ENCODE measurements at regions not wholly inside any gene's neighbourhood (a gene's known extent, or its start where the extent isn't known, plus 50 kb on each side); places are given as distances from the start of the nearest gene placed in this dataset.

DNA sequence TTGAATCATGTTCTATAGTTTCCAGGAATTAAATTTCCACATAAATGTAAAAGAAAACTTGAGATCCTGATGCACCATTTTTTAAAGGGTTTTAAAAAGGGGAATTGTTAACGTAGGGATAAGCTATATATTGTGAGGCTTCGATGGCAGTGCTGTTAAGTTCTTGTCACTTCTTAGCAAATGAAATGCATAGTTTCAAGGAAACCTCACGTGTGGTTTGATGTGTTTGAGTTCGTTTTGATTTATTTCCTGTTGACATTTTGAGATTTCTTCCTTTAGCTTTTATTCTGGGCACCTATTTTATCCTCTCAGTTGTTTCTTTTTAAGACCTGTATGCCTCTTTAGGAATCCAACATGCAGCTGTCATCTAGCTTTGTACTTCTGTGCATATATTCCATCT is 301.0 kb downstream of the DOCK8 start:
- TF ChIP-seq, protein P1, sequence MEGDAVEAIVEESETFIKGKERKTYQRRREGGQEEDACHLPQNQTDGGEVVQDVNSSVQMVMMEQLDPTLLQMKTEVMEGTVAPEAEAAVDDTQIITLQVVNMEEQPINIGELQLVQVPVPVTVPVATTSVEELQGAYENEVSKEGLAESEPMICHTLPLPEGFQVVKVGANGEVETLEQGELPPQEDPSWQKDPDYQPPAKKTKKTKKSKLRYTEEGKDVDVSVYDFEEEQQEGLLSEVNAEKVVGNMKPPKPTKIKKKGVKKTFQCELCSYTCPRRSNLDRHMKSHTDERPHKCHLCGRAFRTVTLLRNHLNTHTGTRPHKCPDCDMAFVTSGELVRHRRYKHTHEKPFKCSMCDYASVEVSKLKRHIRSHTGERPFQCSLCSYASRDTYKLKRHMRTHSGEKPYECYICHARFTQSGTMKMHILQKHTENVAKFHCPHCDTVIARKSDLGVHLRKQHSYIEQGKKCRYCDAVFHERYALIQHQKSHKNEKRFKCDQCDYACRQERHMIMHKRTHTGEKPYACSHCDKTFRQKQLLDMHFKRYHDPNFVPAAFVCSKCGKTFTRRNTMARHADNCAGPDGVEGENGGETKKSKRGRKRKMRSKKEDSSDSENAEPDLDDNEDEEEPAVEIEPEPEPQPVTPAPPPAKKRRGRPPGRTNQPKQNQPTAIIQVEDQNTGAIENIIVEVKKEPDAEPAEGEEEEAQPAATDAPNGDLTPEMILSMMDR (IDR thresholded peaks at IDR 0.05; ENCODE audit: insufficient read depth, low read length, poor library complexity, severe bottlenecking), result no peak
- H3K36me3 ChIP-seq (ENCODE audit: control insufficient read depth, insufficient read depth, low read length), result no peaks in the 10 kb centered on the region
- no peak overlapping the region for H3K4me3 ChIP-seq (replicated peaks; ENCODE audit: low read depth, low read length)
- DNase-seq (ENCODE audit: extremely low read depth, insufficient read length), result no peak
- H3K27me3 ChIP-seq (replicated peaks; ENCODE audit: control insufficient read depth, insufficient read depth, low read length), result no peaks in the 10 kb centered on the region; the same call in 1 of the 2 replicates

DNA sequence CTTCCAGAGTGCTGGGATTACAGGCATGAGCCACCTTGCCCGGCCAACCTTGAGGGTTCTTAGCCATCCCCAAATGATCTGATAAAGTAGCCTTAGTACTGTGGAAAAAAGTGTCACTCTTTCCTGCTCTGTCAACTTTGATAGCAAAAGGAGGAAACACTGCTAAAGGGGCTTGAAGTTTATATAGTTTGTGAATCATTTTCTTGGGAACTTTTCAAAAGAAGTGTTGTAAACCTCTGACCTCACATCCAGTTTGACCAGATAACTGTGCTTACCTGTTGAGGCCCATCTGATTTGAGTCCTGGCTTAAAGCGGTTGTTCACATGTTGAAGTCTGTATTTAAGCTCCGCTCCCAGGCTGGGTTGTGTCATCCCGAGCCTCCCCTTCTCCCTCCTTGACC is 303.3 kb downstream of the DOCK8 start:
- H3K27me3 ChIP-seq (replicated peaks; ENCODE audit: control insufficient read depth, insufficient read depth, low read length), result no peaks in the 10 kb centered on the region
- no peaks in the 10 kb centered on the region for H3K36me3 ChIP-seq (ENCODE audit: control insufficient read depth, insufficient read depth, low read length)
- TF ChIP-seq, protein P1 (IDR thresholded peaks at IDR 0.05; ENCODE audit: insufficient read depth, low read length, poor library complexity, severe bottlenecking), result no peak
- H3K4me3 ChIP-seq (replicated peaks; ENCODE audit: low read depth, low read length), result no peak overlapping the region
- no peak for DNase-seq (ENCODE audit: extremely low read depth, insufficient read length)

DNA sequence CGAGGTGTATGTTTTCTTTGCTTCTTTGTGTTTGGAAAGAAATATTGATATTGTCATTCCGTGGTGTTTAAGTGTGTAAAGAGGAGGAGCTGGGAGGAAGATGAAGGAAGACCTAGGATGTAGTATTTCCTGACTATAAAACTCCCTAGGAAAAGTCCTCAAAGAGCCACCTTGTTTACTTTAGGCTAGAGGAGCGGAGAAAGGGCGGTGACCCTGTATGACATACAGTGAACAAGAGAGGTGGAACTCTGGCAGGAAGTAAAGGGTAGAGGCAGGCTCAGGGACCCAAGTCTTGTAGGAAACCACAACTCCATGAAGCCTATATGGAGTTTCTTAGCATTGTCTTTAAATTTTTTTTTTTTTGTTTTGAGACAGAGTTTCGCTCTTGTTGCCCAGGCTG is 303.9 kb downstream of the DOCK8 start:
- TF ChIP-seq, protein P1 (IDR thresholded peaks at IDR 0.05; ENCODE audit: insufficient read depth, low read length, poor library complexity, severe bottlenecking), result no peak
- H3K4me3 ChIP-seq (replicated peaks; ENCODE audit: low read depth, low read length), result no peak overlapping the region

DNA sequence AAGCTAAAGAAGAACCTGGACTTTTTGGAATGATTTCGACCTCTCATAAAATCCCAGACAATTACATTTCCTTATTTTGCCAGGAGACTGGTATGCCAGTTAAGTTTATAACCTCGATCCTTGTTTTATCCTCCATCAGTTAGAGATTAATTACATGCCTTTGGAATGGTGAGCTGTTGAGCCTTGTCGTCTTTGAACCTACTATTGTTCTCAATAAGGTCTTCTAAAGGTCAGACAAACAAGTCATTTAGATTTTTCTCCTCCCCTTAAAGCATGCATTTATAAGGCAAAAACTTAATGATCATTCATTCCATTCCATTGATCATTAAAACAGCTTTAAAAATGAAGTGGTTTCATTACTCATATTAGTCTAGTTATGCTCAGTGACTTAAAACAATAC is 304.9 kb downstream of the DOCK8 start:
- Histone ChIP-seq H3K4me3 (replicated peaks; ENCODE audit: low read depth, low read length) (no peak overlapping the region), H3K36me3 (ENCODE audit: control insufficient read depth, insufficient read depth, low read length) (no peaks in the 10 kb centered on the region), H3K27me3 (replicated peaks; ENCODE audit: control insufficient read depth, insufficient read depth, low read length) (no peaks in the 10 kb centered on the region)
- TF ChIP-seq, protein P1 (IDR thresholded peaks at IDR 0.05; ENCODE audit: insufficient read depth, low read length, poor library complexity, severe bottlenecking), result no peak
- DNase-seq (ENCODE audit: extremely low read depth, insufficient read length), result no peak

More for the DNA sequence above, 303.9 kb downstream of the DOCK8 start:
- no peak for DNase-seq (ENCODE audit: extremely low read depth, insufficient read length)
- no peaks in the 10 kb centered on the region for H3K27me3 ChIP-seq (replicated peaks; ENCODE audit: control insufficient read depth, insufficient read depth, low read length)
- no peaks in the 10 kb centered on the region for H3K36me3 ChIP-seq (ENCODE audit: control insufficient read depth, insufficient read depth, low read length)

DNA sequence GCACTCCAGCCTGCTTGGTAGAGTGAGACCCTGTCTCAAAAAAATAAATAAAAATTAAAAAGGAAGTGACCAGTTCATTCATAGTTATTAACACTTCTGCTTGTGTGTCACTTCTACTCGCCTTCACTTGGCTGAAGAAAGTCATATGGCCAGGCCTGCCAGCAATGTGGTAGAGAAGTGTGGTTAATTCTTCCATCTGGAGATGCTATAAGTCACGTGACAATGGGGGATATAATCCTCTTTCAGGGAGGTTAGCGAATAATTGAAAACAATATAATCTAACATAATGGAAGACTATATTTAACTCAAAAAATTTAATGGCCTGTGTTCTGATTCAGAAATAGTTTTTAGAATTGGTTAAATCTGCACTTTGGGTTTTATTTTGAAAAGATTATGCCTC is 305.6 kb downstream of the DOCK8 start:
- no peaks in the 10 kb centered on the region for H3K27me3 ChIP-seq (replicated peaks; ENCODE audit: control insufficient read depth, insufficient read depth, low read length)
- H3K36me3 ChIP-seq (ENCODE audit: control insufficient read depth, insufficient read depth, low read length), result no peaks in the 10 kb centered on the region
- no peak overlapping the region for H3K4me3 ChIP-seq (replicated peaks; ENCODE audit: low read depth, low read length)
- TF ChIP-seq, protein P1 (IDR thresholded peaks at IDR 0.05; ENCODE audit: insufficient read depth, low read length, poor library complexity, severe bottlenecking), result no peak
- DNase-seq (ENCODE audit: extremely low read depth, insufficient read length), result no peak

DNA sequence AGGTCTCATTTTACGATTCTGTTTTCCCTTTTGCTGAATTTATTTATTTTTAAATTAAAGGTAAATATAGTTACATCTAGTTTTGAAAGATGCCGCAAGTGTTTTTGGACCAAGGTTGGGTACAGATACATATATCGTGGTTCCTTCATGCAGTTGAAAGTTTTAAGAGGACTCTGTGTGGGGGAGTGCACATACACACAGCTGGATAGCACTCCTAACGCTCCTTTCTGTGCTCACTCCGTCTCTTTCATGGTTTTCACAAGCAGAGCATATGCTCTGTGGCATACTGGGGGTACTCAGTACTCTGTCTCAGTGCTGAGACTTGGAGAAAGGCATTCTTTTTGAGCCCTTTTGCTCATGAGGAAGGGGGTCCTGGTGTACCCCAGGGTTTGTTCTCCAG is 307.5 kb downstream of the DOCK8 start:
- no peak overlapping the region for H3K4me3 ChIP-seq (replicated peaks; ENCODE audit: low read depth, low read length)
- no peaks in the 10 kb centered on the region for H3K27me3 ChIP-seq (replicated peaks; ENCODE audit: control insufficient read depth, insufficient read depth, low read length)
- H3K36me3 ChIP-seq (ENCODE audit: control insufficient read depth, insufficient read depth, low read length), result no peaks in the 10 kb centered on the region
- TF ChIP-seq, protein P1 (IDR thresholded peaks at IDR 0.05; ENCODE audit: insufficient read depth, low read length, poor library complexity, severe bottlenecking), result no peak
- DNase-seq (ENCODE audit: extremely low read depth, insufficient read length), result no peak
